HG03095 (cell line): ENCODE measurements at regions not wholly inside any gene's neighbourhood (a gene's known extent, or its start where the extent isn't known, plus 50 kb on each side); places are given as distances from the start of the nearest gene placed in this dataset.

Experiments used
- ATAC-seq: cut with Tn5 transposase; IDR thresholded peaks from one replicate; pipeline ENCODE4 v1.9.1; 2021; ENCODE audit warnings: moderate library complexity; ENCODE audit not compliant: unreplicated experiment

DNA sequence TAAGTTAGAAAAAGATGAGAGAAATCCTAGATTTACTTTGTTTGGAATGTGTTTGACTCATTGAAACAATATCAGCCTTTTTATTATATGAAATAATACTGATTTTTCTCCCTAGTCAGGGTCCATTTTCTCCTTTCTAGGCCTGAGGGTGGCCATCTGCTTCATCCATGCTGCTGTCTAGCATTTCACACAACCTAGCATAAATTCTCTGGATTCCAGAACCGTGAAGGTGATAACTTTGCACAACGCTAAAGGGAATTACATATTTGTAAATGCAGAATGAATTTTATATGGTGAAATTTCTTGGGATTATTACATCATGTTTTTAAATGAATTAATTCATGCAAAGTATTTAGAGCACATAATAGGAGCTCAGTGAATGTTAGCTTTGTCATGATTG is 505.1 kb downstream of the INHBA start:
- no peak for ATAC-seq

DNA sequence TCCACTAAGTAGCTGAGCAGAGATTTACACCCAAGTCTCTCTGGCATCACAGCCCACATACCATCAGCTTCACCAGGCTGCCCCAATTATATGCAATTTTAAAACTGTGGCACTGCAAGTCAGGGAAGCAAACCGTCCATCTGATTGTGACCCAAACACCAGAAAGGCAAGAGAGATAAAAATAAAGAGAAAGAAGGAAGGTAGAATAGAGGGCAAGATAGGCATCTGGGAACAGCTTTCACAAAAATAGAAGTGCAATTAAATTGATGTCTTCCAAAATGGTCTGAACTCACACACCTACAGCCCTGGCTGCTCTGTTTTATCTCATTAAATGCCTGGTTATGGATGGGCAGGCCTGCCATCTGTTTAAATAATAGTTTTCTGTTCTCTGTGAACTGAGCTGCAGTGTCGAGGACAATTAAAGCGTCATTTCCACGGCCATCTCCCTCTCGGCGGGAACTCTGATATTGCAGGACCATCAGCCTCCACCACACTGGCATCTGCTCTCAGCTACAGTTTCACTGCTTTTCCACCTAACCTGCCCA is 509.1 kb downstream of the INHBA start:
- no peak for ATAC-seq

DNA sequence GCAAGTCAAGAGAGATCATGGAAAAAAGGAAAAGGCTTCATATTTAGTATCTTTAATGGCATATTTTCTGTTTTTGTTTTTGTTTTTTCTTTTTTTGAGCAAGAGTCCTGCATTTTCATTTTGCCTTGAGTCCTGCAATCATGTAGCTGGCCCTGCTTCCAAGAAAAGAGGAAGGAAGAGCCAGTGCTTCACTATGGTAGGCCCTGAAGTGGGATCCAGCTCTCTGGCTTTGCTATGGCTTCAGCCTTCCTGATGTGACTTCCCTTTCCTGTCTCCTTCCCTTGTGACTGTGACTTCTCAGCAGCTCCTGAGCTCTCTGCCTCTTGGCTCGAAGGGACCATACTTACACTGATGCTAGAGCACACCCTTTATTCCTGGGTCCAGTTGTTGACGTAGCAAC is 512.3 kb downstream of the INHBA start:
- no peak for ATAC-seq

DNA sequence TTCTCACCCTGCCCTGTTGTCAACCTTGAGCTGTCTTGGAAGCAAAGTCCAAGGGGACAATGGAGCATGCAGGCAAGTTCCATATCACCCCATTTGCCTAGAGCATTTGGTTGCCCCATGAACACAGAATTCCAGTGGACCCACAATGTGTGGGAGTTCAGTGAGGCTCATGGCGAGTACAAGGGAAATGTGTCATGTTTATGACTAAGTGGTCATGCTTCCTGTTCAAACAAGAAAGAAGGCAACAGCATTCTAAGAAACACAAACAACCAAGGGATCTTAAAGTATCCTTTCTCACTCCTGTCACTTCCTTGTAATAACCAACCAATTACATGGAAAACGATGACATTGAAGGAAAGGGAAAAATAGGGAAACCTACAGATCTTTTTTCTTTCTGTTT is 513.0 kb downstream of the INHBA start:
- no peak for ATAC-seq

DNA sequence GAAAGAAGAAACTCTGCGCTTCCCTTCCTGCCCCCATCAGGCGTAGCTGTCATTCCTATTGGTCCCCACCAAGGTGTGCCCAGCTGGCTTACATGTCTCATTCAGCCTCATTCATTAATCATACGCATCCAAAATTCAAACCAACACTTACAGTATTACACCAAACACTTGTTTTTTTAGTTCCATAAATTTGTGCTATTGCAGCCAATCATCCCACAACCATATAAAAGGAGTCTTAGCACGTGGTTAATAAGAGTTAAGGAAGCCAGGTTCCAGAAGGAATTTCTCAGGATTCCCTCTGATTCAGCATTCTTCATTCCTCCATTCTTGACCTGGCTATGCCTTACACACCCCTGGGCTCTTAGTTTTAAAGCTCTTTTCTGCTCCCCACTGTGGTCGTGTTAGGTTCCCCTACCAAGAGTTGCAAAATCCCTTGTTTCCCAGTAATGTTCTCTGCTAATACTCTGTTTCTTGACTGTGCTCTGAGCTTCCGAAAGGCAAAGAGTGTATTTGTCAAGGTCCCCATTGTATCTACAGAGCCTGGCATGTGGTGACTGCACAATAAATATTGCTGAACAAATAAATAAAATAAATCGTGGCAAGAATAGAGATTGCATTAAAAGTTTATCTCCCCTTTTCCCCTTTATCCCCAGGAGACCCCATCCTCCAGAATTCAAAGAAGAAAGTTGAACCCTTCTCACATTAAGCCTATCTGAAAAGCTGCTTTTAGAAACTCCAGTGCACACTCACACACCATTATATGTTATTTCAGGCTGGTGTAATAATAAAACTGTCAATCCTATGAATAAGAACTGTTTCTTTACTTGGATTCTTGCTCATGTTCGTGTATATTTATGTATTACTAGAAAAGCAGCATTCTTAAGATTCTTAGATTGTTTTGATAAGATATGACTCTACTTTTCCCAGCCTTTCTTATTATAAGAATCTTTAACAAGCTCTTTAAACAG is 514.4 kb downstream of the INHBA start:
- no peak for ATAC-seq

DNA sequence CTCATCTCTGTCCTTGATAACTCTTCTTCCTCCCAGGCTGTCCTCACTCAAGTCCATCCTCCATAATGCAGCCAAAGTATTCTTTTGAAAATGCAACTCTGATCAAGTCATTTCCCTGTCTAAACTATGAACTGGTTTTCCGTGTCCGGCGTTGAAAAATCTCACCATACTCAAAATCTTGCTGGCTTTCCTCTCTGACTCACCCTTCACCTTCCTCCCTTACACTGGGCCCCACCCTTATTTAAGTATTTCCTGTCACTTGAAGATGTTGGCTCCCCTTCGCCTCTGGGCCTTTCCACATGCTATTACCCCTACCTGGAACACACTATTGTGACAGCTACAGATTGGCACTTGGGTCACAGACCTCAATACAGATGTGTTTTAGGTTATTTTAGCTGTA is 515.6 kb downstream of the INHBA start:
- ATAC-seq = no peak

DNA sequence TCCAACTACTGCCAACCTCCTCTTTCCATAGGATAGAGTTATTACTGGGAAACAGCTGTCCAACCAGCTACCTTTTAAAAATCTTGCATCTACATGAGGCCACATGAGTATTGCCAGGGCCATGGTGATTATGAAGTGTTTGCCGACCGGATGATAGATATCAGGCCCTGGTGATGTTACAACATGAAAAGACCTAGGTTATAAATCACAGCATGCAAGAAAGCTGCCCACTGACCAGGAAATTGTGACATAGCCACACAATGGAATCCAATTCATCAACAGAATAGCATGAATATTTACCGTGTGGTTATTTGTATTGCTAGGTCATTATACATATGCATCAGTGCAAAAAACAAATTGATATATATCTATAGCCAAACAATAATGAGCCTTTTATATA is 517.0 kb downstream of the INHBA start:
- no peak for ATAC-seq

DNA sequence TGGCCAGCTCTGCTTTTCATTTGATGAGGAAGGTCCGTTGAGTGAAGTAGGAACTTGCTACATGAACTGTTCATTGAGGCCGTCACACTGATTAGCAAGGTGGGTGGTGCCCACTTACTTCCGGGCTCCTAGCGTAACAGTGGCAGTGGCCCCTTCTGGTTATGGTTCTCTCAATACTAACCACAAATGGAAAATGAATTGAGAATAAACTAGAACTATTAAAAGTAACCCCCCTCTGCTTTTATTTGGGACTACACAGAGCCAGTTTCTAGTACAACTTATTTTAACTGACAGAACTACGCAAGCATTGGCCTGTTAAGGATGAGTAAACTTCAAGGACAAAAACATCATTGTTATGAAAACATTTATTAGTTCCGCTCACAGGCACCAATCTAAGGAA is 519.1 kb downstream of the INHBA start:
- ATAC-seq = no peak

DNA sequence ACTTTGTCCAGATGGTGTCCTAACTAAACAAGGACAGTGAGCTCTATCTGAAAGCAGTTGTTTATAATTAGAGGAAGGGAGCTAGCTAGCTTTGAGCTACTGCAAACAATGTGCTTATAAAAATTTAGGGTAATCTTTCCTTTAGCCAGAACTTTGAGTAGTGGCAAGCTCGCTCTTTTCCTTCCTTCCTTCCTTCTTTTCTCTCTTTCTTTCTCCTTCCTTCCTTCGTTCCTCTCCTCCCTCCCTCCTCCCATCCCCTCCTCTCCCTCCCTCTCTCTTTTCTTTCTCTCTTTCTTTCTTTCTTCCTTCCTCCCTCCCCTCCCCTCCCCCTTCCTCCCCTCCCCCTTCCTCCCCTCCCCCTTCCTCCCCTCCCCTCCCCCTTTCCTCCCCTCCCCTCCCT is 520.1 kb downstream of the INHBA start:
- ATAC-seq = no peak

DNA sequence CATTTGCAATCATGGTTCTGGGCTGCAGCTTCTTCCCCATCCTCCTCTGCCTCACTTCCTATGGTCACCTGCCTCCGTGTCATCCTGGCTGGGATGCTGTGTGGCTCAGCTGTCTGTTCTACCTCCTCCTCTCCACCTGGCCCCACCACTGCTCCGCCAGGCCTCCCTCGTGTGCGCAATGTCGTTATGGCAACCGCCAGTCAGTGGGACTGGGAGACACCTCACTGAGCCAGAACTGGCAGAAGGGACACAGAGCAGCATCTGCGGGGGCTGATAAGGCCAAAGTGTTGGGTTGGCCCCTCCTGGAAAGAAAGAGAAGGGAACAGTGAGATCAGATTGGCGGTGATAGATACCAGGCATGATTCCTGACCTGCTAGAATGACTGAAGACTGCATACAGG is 527.5 kb downstream of the INHBA start:
- no peak for ATAC-seq

DNA sequence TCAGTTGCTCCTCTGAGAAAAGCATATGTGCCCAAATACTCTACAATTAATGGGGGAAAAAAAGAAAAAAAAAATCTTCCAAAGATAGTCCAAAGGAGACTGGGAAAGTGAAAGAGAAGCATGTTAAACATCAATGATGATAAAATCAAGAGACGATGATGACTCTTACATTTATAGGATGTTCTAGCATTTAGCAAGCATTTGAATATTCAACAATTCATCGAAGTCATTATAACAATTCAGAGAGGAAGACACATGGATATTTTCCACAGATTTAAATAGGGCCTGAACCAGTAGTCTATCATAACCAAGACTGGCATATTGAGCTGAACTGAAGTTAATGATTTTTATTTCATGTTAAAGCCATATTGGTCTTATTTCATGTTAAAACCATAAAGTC is 528.4 kb downstream of the INHBA start:
- no peak for ATAC-seq

DNA sequence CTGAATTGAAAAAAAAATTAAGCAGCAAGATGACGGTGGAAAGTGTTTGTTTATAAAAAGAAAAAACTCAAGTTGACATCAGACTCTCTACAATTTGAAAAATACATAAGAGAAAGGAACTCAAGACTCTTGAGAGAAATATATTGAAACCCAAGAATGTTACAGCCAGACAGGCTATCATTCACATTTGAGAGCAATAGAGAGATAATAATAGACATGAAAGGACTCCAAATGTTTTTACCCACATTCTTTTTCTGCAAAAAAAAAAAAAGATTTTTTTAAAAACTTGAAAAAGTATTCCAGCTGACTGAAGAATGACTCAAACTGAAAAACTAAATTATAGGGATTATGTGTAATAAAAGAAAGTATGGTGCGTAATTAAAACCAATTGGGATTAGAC is 532.4 kb downstream of the INHBA start:
- no peak for ATAC-seq

DNA sequence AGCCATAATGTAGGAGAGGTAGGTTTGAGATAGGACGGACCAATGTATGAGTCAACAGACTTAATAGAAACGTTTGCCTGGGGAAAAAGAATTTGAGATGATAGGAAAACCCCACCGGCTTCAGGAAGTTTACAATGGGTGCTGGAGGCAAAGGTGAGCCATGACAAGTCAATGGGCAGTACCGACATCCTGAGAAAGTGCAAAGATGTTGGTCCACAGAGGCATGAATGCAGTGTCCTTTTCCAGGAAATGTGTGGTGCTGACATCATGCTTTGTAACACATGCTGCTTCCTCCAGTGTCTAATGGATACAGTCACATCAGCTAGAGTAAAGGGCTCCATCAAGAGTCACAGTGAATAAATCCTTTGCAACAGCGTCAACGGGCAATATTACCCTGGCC is 533.6 kb downstream of the INHBA start:
- ATAC-seq = no peak

DNA sequence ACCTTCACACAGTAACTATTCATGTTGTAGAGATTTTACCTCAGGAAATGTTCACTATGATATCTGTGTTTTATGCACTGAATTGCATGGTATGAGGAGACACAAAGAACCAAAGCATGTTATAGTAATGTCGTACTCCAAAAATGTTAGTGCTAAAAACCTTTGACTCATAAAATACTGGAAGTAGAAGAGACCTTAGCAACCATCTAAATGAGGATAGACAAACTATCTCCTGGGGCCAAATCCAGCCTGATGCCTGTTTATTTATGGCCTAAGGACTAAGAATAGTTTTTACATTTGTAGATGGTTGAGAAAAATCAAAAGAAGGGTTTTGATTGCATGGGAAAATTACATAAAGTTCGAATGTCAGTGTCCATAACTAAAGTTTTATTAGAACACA is 535.1 kb downstream of the INHBA start:
- no peak for ATAC-seq

DNA sequence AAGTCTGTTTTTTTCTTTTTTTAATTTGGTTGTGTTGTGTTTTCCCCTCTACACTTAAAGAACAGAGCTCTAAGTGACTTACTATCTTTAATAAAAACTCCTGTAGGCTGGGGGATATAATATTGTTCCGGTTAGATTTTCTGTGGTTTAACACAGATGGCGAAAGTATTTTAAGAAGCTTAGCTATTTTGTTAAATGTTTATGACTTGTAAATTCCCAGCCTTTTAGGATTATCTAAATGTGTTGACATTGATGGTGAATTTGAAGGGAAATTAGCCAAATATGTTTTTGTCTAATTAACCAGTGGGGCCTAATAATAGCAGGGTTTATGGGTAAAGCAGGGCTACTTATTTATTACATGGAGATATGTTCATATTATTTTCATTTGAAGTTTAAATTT is 538.5 kb downstream of the INHBA start:
- no peak for ATAC-seq

DNA sequence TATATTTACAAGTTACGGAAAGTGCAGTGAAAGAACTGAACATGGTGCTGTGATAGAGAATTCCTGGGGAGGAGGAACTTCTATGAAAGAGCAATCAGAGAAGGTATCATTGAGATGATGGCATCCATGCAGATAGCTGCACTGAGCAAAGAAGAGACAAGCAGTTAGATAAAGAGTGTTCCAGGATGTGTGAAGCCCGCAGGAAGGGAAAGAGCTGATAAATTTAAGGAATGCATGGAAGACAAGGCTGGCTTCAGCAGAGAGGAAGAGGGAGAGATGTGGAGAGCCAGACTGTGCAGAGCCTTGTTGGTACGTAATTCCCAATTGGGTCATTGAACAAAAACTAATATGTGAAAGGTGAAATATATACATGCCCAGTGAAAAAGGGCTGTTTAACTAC is 538.9 kb downstream of the INHBA start:
- no peak for ATAC-seq

DNA sequence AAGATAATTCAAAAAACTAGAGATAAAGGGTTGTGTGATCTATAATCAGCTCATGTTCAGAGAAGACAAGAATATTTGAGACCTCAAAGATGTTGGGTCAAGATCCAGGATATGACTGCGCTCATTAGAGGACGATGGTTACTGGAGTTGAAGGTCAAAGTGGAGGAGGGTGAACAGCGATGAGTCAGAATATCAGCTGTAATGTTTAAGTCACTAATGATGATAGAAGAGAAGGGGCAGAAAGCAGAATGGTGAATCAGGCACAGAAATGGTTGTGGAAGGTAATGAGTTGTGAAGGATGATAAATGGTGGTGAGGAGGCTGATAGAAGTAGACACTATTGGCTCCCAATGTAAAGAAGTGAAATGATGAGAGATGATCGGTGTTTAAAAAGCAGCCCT is 540.3 kb downstream of the INHBA start:
- ATAC-seq = no peak

DNA sequence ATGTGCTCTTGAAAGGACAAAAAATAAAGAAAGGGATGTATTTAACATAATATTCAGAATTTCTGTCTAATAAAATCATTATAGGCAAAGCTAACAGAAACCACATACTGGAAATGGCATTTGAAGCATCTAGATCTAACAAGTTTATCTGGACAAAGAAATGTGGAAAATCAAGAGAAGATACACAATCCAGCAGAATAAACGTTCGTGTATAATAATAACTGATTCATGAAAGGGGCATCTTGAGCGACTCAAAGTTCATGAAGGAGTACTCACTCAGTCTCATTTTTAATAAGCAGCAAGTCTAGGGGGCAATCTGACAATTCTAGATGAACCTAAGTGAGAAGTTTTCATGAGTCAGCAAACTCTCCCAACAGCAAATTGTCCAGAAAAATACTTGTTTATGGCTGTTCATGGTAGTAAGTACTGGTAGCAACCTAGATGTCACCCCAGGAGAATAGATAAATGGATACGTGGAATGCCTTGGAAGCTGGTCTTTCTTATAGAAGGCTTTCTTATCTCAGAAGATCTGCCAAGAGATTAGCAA is 541.8 kb downstream of the INHBA start:
- no peak for ATAC-seq

DNA sequence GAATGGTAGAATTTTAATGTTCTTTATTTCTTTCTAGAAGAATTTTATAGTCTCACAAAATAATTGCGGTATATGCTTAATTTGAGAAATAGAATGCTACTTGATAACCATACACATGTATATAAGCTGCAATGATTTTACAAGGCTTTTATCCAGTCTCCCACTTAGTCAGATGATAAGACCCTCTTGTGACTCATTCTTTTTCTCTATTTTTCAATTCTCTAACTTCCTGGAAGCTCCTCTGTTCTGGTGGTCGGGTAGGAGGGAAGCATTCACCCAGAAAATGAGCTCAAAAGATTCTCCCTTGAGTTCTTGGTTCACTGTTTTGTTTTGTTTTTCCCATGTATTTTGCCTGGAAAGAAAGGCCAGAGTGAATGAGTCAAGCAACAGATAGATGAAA is 546.6 kb downstream of the INHBA start:
- ATAC-seq = no peak

DNA sequence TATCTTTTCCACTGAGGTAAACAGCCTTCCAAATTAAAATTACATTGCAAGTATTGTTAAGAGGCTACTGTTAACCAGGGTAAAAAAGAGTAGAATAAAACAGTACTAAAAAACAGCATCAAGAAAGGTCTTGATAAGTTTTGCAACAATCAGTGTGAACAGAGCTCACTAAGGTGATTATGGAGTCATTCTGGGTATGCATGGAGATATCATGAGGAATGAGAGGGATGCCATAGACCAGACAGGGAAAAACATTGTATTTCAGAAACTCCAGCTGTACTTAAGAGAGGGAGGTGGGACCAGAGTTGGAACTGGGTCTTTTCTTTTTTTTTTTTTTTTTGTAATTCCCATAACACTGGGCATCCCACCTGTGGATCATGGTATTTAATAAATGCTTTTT is 549.6 kb downstream of the INHBA start:
- ATAC-seq = no peak

DNA sequence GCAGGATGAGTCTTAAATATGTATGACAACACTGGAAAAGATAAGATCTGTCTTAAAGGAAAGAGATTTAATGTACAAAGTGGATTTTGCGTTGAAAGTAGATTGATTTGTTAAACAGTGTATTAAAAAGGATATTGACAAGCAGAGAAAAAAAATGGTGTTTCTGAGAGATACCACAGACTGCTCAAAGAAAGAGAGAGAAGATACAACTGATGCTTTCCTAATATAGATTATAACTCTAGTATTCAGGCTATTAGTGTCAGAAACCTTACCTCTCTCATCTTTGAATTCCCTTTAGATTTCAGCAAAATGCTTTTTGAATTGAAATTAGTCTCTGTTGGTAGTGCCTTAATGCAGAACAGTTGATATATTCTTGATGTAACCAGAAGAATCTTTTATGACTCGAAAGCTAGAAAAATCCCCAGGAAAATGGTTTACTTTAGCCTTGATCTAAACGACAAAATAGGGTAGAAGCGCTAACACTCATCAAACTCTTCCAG is 550.7 kb downstream of the INHBA start:
- ATAC-seq = no peak

DNA sequence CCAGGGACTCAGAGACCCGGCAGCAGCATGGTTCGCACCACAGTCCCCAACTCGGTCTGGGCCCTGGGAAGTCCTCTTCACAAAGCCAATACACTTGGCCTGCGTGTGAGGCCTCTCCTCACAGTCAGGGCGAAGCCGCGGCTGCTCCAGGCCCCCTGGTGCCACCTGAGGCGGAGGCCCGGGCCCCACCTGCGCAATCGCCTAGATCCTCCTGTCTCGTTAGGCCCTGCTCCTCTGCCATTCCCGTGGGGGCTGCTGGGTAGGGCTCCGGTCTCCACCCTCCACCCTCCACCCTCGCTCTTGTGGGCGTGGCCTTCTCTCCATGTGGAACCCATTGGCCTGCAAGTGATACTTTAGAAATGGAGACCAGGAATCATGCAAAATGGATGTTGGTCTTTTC is 553.3 kb downstream of the INHBA start:
- ATAC-seq = no peak
